IMR-90 (cell line): ENCODE measurements at regions not wholly inside any gene's neighbourhood (a gene's known extent, or its start where the extent isn't known, plus 50 kb on each side); places are given as distances from the start of the nearest gene placed in this dataset.

Source experiments
- ATAC-seq: fragments of 200-7000 bp; cut with Tn5 transposase; 2 replicates; pipeline ENCODE4 v1.9.1; 2020; ENCODE audit warnings: low read depth, mild to moderate bottlenecking, moderate library complexity
- BruUV-seq: library from RNA; stranded (reverse); fragments of 400-500 nt; replicated peaks from 2 replicates; lab custom pipeline; 2021; lab: Mats Ljungman, UMichigan
- CTCF ChIA-PET: fragments of 300-600 bp; formaldehyde crosslinking; extraction: SDS; loops from one replicate; lab custom pipeline; 2021; ENCODE audit warnings: antibody characterized with exemption; lab: Yijun Ruan, JAX
- POLR2A ChIA-PET: fragments of 300-600 bp; sonication (Branson Sonifier 250); formaldehyde crosslinking; loops from one replicate; lab custom pipeline; 2022; ENCODE audit warnings: antibody characterized with exemption; ENCODE audit not compliant: unreplicated experiment; lab: Charles Lee
- DNase-seq: peaks from one replicate; pipeline ENCODE4 v3.0.0; 2013
- H2AFZ ChIP-seq: replicated peaks from 2 replicates; pipeline ENCODE3; 2013; ENCODE audit warnings: low read length, mild to moderate bottlenecking; ENCODE audit not compliant: poor library complexity
- H2AK5ac ChIP-seq: 2 replicates; pipeline ENCODE4 v1.6.1; 2013; ENCODE audit warnings: low read depth, low read length, inconsistent platforms
- H2AK9ac ChIP-seq: replicated peaks from 2 replicates; pipeline ENCODE3; 2013; ENCODE audit warnings: mild to moderate bottlenecking, low read depth, low read length, moderate library complexity; ENCODE audit not compliant: poor library complexity
- H2BK120ac ChIP-seq: 2 replicates; pipeline ENCODE4 v1.6.1; 2013; ENCODE audit warnings: low read depth, low read length, inconsistent platforms
- H2BK15ac ChIP-seq: 3 replicates; pipeline ENCODE4 v1.6.1; 2013; ENCODE audit warnings: low read depth, low read length, inconsistent platforms
- H2BK20ac ChIP-seq: 2 replicates; pipeline ENCODE4 v1.6.1; 2013; ENCODE audit warnings: low read depth, mild to moderate bottlenecking, inconsistent platforms, low read length, moderate library complexity
- H2BK5ac ChIP-seq: 2 replicates; pipeline ENCODE4 v1.6.1; 2013; ENCODE audit warnings: mild to moderate bottlenecking, low read depth, low read length, inconsistent platforms; ENCODE audit not compliant: poor library complexity, severe bottlenecking
- H3K14ac ChIP-seq: replicated peaks from 2 replicates; pipeline ENCODE4 v1.6.1; 2013; ENCODE audit warnings: low read depth, low read length, inconsistent platforms
- H3K18ac ChIP-seq: 2 replicates; pipeline ENCODE4 v1.6.1; 2013; ENCODE audit warnings: low read depth, low read length, control low read depth
- H3K23ac ChIP-seq: 2 replicates; pipeline ENCODE4 v1.6.1; 2013; ENCODE audit warnings: low read depth, low read length, inconsistent platforms
- H3K27ac ChIP-seq: 2 replicates; pipeline ENCODE4 v1.5.1; 2013; ENCODE audit warnings: mild to moderate bottlenecking, control low read depth, low read length; ENCODE audit not compliant: insufficient read depth
- H3K27me3 ChIP-seq: 2 replicates; pipeline ENCODE4 v1.6.1; 2013; ENCODE audit warnings: low read length; ENCODE audit not compliant: control insufficient read depth, insufficient read depth
- H3K36me3 ChIP-seq: 2 replicates; pipeline ENCODE4 v1.6.1; 2013; ENCODE audit warnings: low read length, mixed read lengths; ENCODE audit not compliant: control insufficient read depth, insufficient read depth
- H3K4ac ChIP-seq: 2 replicates; pipeline ENCODE4 v1.6.1; 2013; ENCODE audit warnings: low read depth, low read length, inconsistent platforms
- H3K4me1 ChIP-seq: 2 replicates; pipeline ENCODE4 v1.6.1; 2013; ENCODE audit warnings: low read length, mixed read lengths; ENCODE audit not compliant: control insufficient read depth, insufficient read depth
- H3K4me2 ChIP-seq: 2 replicates; pipeline ENCODE4 v1.6.1; 2013; ENCODE audit warnings: low read depth, mild to moderate bottlenecking, control low read depth, low read length, moderate library complexity
- H3K4me3 ChIP-seq: 2 replicates; pipeline ENCODE4 v1.5.1; 2013; ENCODE audit warnings: low read depth, mild to moderate bottlenecking, control low read depth, low read length, moderate library complexity; ENCODE audit not compliant: insufficient read depth
- H3K56ac ChIP-seq: 2 replicates; pipeline ENCODE4 v1.6.1; 2013; ENCODE audit warnings: low read length, inconsistent platforms; ENCODE audit not compliant: insufficient read depth; ENCODE audit errors: extremely low read depth
- H3K79me1 ChIP-seq, 2 experiments: 2 replicates each; pipeline ENCODE4 v1.6.1; 2013; ENCODE audit warnings: low read length in 2 of 2, inconsistent platforms in 1 of 2, low read depth in 1 of 2
- H3K9ac ChIP-seq: 2 replicates; pipeline ENCODE4 v1.6.1; 2013; ENCODE audit warnings: low read depth, low read length, control low read depth
- H3K9me1 ChIP-seq: 2 replicates; pipeline ENCODE4 v1.6.1; 2013; ENCODE audit warnings: low read length, inconsistent platforms; ENCODE audit not compliant: insufficient read depth
- H3K9me3 ChIP-seq: 2 replicates; pipeline ENCODE4 v1.6.1; 2013; ENCODE audit warnings: low read length; ENCODE audit not compliant: control insufficient read depth, insufficient read depth
- H4K20me1 ChIP-seq: 2 replicates; pipeline ENCODE4 v1.6.1; 2013; ENCODE audit warnings: low read length, inconsistent platforms; ENCODE audit not compliant: insufficient read depth
- H4K5ac ChIP-seq: 2 replicates; pipeline ENCODE4 v1.6.1; 2013; ENCODE audit warnings: mild to moderate bottlenecking, low read depth, low read length, control low read depth
- H4K8ac ChIP-seq, 2 experiments: 2 replicates each; pipeline ENCODE4 v1.6.1; 2013; ENCODE audit warnings: low read depth in 2 of 2, low read length in 2 of 2, control low read depth in 1 of 2, inconsistent platforms in 1 of 2
- H4K91ac ChIP-seq: 2 replicates; pipeline ENCODE4 v1.6.1; 2013; ENCODE audit warnings: low read depth, low read length, inconsistent platforms; ENCODE audit not compliant: insufficient read depth
- BHLHE40 ChIP-seq: fragments of 150-350 bp; IDR thresholded peaks from 2 replicates; pipeline ENCODE4 v1.6.1; 2016; ENCODE audit warnings: mild to moderate bottlenecking, low read depth, low read length
- CHD1 ChIP-seq: IDR thresholded peaks from 2 replicates; pipeline ENCODE4 v1.6.1; 2012; ENCODE audit warnings: low read depth, low read length, improper control_type of control experiment
- FOS ChIP-seq: fragments of 150-350 bp; IDR thresholded peaks from 2 replicates; pipeline ENCODE4 v1.6.1; 2016; ENCODE audit warnings: low read depth, low read length
- MXI1 ChIP-seq: IDR thresholded peaks from 2 replicates; pipeline ENCODE4 v1.6.1; 2012; ENCODE audit warnings: low read depth, mild to moderate bottlenecking, low read length, moderate library complexity, borderline replicate concordance
- RAD21 ChIP-seq: IDR thresholded peaks from 2 replicates; pipeline ENCODE4 v1.6.1; 2012; ENCODE audit warnings: low read length, improper control_type of control experiment
- RCOR1 ChIP-seq: IDR thresholded peaks from 2 replicates; pipeline ENCODE4 v1.6.1; 2012; ENCODE audit warnings: mild to moderate bottlenecking, low read length, improper control_type of control experiment; ENCODE audit not compliant: insufficient replicate concordance
- dilution Hi-C: fragments of 300-500 bp; cut with HindIII; formaldehyde crosslinking; loops from one replicate; pipeline ENCODE4 v1.14.3; 2018; ENCODE audit warnings: low sequenced_read_pairs; ENCODE audit not compliant: unreplicated experiment
- in situ Hi-C: fragments of 300-500 bp; cut with MboI; formaldehyde crosslinking; loops from 3 replicates; pipeline ENCODE4 v1.14.3; 2019; ENCODE audit warnings: low sequenced_read_pairs, inconsistent platforms, mixed read lengths
- intact Hi-C: fragments of 100-400 bp; cut with micrococcal nuclease; formaldehyde crosslinking; loops from 2 replicates; pipeline ENCODE4 v1.10.0; 2022
- TF ChIP-seq, protein P1 (sequence below): fragments of 150-350 bp; IDR thresholded peaks from 2 replicates; pipeline ENCODE4 v1.6.1; 2017; ENCODE audit warnings: mild to moderate bottlenecking, antibody characterized with exemption, low read length, low read depth
- TF ChIP-seq, protein P2 (sequence below): conservative IDR thresholded peaks from 2 replicates; pipeline ENCODE4 v1.5.1; 2012; ENCODE audit warnings: mild to moderate bottlenecking, low read depth, low read length, improper control_type of control experiment

DNA sequence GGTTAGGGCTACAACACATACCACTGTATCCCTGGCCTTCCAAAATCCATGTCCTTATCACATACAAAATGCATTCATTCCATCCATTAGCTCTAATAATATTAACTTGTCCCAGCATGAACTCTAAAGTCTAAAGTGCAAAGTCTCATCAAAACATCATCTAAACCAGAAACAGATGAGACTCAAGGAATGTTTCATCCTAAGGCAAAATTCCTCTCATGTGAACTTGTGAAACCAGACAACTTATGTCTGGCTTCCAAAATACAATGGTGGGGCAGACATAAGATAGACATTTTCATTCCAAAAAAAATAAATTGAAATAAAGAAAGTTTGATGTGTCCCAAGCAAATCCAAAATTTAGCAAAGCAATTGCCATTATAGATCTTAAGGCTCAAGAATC is 257.4 kb downstream of the HTR1B start:
- dilution Hi-C loops (no loop called here), in situ Hi-C loops (no loop called here), intact Hi-C loops (no loop called here)
- no peaks in the 10 kb centered on the region for H4K20me1 ChIP-seq
- H3K14ac ChIP-seq: no peak overlapping the region
- H2AFZ ChIP-seq: no peak overlapping the region
- H3K36me3 ChIP-seq: no peaks in the 10 kb centered on the region
- H3K4me1 ChIP-seq: no peaks in the 10 kb centered on the region
- ChIA-PET CTCF (no interaction called here), POLR2A (no interaction called here)
- H3K18ac ChIP-seq: no peak overlapping the region
- no peak overlapping the region for H3K9ac ChIP-seq
- H2BK15ac ChIP-seq: no peak overlapping the region
- H2AK5ac ChIP-seq: no peak overlapping the region
- H3K23ac ChIP-seq: no peak overlapping the region
- H2BK20ac ChIP-seq: no peak overlapping the region
- H2AK9ac ChIP-seq: no peak overlapping the region
- no peak overlapping the region for H2BK5ac ChIP-seq
- TF ChIP-seq, protein P1, sequence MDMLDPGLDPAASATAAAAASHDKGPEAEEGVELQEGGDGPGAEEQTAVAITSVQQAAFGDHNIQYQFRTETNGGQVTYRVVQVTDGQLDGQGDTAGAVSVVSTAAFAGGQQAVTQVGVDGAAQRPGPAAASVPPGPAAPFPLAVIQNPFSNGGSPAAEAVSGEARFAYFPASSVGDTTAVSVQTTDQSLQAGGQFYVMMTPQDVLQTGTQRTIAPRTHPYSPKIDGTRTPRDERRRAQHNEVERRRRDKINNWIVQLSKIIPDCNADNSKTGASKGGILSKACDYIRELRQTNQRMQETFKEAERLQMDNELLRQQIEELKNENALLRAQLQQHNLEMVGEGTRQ: no peak
- no peak for TF ChIP-seq CHD1
- no peak for TF ChIP-seq FOS
- TF ChIP-seq, protein P2, sequence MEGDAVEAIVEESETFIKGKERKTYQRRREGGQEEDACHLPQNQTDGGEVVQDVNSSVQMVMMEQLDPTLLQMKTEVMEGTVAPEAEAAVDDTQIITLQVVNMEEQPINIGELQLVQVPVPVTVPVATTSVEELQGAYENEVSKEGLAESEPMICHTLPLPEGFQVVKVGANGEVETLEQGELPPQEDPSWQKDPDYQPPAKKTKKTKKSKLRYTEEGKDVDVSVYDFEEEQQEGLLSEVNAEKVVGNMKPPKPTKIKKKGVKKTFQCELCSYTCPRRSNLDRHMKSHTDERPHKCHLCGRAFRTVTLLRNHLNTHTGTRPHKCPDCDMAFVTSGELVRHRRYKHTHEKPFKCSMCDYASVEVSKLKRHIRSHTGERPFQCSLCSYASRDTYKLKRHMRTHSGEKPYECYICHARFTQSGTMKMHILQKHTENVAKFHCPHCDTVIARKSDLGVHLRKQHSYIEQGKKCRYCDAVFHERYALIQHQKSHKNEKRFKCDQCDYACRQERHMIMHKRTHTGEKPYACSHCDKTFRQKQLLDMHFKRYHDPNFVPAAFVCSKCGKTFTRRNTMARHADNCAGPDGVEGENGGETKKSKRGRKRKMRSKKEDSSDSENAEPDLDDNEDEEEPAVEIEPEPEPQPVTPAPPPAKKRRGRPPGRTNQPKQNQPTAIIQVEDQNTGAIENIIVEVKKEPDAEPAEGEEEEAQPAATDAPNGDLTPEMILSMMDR: no peak
- TF ChIP-seq RCOR1: no peak
- TF ChIP-seq BHLHE40: no peak
- TF ChIP-seq RAD21: no peak
- no peak for TF ChIP-seq MXI1
- no peak overlapping the region for H4K91ac ChIP-seq
- H3K4ac ChIP-seq: no peak overlapping the region
- no peaks in the 10 kb centered on the region for H3K9me1 ChIP-seq
- H3K4me2 ChIP-seq: no peak overlapping the region
- H4K8ac ChIP-seq: no peak overlapping the region
- H4K5ac ChIP-seq: no peak overlapping the region
- H2BK120ac ChIP-seq: no peak overlapping the region
- DNase-seq: no peak
- H3K79me1 ChIP-seq: no peaks in the 10 kb centered on the region; a peak in 1 of 4 replicates
- H3K9me3 ChIP-seq: no peaks in the 10 kb centered on the region
- no peak for ATAC-seq
- no peak overlapping the region for H3K27ac ChIP-seq
- no peak overlapping the region for H3K4me3 ChIP-seq
- BruUV-seq: no TSS peak
- H3K27me3 ChIP-seq: no peaks in the 10 kb centered on the region
- H3K56ac ChIP-seq: no peak overlapping the region
